Kidney (tissue), 13 donors: ENCODE measurements at regions not wholly inside any gene's neighbourhood (a gene's known extent, or its start where the extent isn't known, plus 50 kb on each side); places are given as distances from the start of the nearest gene placed in this dataset.

Source experiments
- DNase-seq, 5 donors: peaks; one replicate each; pipeline ENCODE4 v3.0.0-alpha.2; 2013 to 2020
- FAIRE-seq: peaks from 2 replicates; lab custom pipeline; 2012; peaks lifted over from hg19 to GRCh38; lab: Jason Lieb, UNC
- H3K27ac ChIP-seq, 2 donors: one replicate each; pipeline ENCODE4 v1.7.0; 2013; ENCODE audit warnings: low read depth in 2 of 2, low read length in 2 of 2, inconsistent platforms in 1 of 2
- H3K27me3 ChIP-seq: one replicate; pipeline ENCODE4 v1.7.1; 2013; ENCODE audit warnings: low read length, inconsistent platforms; ENCODE audit not compliant: control insufficient read depth, insufficient read depth
- H3K36me3 ChIP-seq, 3 donors: one replicate each; pipeline versions ENCODE4 v1.7.0 to v1.7.1; 2013; ENCODE audit warnings: low read length in 3 of 3, control low read depth in 1 of 3, inconsistent platforms in 1 of 3; ENCODE audit not compliant: insufficient read depth in 3 of 3, control insufficient read depth in 2 of 3
- H3K4me1 ChIP-seq, 3 donors: one replicate each; pipeline versions ENCODE4 v1.7.0 to v1.7.1; 2013; ENCODE audit warnings: low read length in 3 of 3, inconsistent platforms in 1 of 3, low read depth in 1 of 3; ENCODE audit not compliant: control insufficient read depth in 2 of 3, insufficient read depth in 2 of 3
- H3K4me3 ChIP-seq, 3 donors: one replicate each; pipeline versions ENCODE4 v1.7.0 to v1.8.1; 2013; ENCODE audit warnings: low read length in 3 of 3, control low read depth in 1 of 3, inconsistent platforms in 1 of 3
- H3K9ac ChIP-seq, 3 donors: one replicate each; pipeline versions ENCODE4 v1.7.0 to v1.7.1; 2013; ENCODE audit warnings: low read length in 3 of 3, control low read depth in 1 of 3, inconsistent platforms in 1 of 3
- H3K9me3 ChIP-seq, 3 donors: one replicate each; pipeline versions ENCODE4 v1.7.0 to v1.7.1; 2013; ENCODE audit warnings: low read length in 3 of 3, control low read depth in 1 of 3, inconsistent platforms in 1 of 3; ENCODE audit not compliant: control insufficient read depth in 2 of 3, insufficient read depth in 1 of 3
- intact Hi-C: fragments of 100-400 bp; cut with DNase I; formaldehyde crosslinking; loops from one replicate; pipeline ENCODE4 v1.11.1; 2022
- TF ChIP-seq, protein P1 (sequence below): IDR thresholded peaks from 3 replicates; pipeline ENCODE4 v1.5.1; 2012; ENCODE audit warnings: mild to moderate bottlenecking, moderate library complexity, borderline replicate concordance; ENCODE audit not compliant: insufficient read depth; ENCODE audit errors: extremely low read depth
- donor health status: control.
- donor health status: control.
- donor health status: control.
- donor health status: control.
- donor health status: control.
- donor health status: DM: yes; HTN: yes; CAD: no.
- donor health status: Normal renal cell carcinoma (clear cell type).

DNA sequence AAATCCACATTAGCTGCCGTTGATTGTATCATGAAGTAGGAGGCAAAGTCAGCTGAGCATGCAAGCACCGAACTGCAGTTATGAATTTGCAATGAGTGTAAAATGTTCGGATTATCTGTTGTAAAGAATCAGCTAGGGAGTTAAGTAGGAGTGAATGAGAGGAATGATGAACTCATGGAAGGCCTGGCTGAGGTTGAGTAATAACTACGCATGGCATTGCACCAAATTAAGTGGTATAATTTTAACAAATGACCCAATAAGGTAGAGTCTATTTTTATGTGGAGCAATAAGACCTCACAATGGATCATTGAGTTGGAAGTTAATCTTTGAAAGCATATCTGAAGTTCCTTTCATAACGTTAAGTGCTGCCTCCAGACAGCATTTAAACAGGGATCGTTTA, 288.2 kb upstream of the CHST9 start:
- no peak overlapping the region for H3K27ac ChIP-seq
- no peak overlapping the region for H3K9ac ChIP-seq
- peak in 1 of 5 donors; percentile 1 for DNase-seq
- no peaks in the 10 kb centered on the region for H3K9me3 ChIP-seq
- no peaks in the 10 kb centered on the region for H3K27me3 ChIP-seq
- H3K4me1 ChIP-seq, result peaks cover 0 to 6% (median 0%) of the 10 kb centered on the region in 3 donors
- FAIRE-seq, result peak; percentile 25
- no peaks in the 10 kb centered on the region for H3K36me3 ChIP-seq
- intact Hi-C loops, result no loop called here
- H3K4me3 ChIP-seq, result peak overlapping the region in 2 of 3 donors; percentile 4 to 33
- TF ChIP-seq, protein P1, sequence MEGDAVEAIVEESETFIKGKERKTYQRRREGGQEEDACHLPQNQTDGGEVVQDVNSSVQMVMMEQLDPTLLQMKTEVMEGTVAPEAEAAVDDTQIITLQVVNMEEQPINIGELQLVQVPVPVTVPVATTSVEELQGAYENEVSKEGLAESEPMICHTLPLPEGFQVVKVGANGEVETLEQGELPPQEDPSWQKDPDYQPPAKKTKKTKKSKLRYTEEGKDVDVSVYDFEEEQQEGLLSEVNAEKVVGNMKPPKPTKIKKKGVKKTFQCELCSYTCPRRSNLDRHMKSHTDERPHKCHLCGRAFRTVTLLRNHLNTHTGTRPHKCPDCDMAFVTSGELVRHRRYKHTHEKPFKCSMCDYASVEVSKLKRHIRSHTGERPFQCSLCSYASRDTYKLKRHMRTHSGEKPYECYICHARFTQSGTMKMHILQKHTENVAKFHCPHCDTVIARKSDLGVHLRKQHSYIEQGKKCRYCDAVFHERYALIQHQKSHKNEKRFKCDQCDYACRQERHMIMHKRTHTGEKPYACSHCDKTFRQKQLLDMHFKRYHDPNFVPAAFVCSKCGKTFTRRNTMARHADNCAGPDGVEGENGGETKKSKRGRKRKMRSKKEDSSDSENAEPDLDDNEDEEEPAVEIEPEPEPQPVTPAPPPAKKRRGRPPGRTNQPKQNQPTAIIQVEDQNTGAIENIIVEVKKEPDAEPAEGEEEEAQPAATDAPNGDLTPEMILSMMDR, result no peak

DNA sequence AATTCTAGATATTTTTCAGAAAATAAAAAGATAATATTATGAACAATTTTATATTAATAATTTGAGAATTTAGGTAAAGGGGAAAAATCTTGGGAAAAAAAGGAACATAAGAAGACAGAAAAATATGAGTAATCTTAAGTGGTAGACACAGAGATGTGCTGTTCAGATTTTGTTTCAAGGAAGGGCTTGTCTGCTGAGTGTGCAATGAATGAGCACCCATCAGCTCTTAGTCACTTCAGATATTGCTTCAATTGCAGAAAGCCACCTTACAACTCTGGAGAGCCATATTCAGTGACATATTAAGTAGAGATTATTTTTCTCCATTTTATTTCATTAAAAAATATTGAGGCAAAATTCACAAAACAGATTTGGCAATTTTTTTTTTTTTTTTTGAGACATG, 282.0 kb upstream of the CHST9 start:
- H3K9me3 ChIP-seq, result no peaks in the 10 kb centered on the region
- FAIRE-seq (no peak), DNase-seq (no peak)
- no peaks in the 10 kb centered on the region for H3K4me1 ChIP-seq
- no peak overlapping the region for H3K4me3 ChIP-seq
- no peaks in the 10 kb centered on the region for H3K27me3 ChIP-seq
- TF ChIP-seq, protein P1, result no peak
- H3K27ac ChIP-seq, result no peak overlapping the region
- H3K9ac ChIP-seq, result no peak overlapping the region
- intact Hi-C loops, result no loop called here
- H3K36me3 ChIP-seq, result no peaks in the 10 kb centered on the region

DNA sequence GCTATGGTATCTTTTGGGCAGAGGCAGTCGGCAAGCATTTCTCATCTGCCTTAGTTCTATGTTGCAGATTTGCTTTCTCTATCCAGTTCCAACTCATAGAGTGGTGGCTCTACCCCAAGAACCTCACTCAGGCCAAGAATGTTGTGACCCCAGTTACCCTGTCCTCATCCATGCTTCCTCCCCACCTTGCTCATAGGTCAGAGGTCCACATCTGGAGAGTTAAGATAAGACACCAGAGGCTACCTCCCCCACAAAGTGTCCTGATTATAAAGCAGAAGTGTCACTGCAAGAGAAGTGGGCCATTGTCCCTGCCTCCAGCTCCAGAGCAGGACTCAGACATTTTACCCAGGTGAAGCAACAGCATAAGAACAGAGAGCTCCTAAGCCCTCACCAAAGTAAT, 276.8 kb upstream of the CHST9 start:
- DNase-seq (no peak), FAIRE-seq (no peak)
- H3K36me3 ChIP-seq, result no peaks in the 10 kb centered on the region
- H3K4me1 ChIP-seq, result no peaks in the 10 kb centered on the region
- TF ChIP-seq, protein P1, result no peak
- no peak overlapping the region for H3K9ac ChIP-seq
- H3K9me3 ChIP-seq, result no peaks in the 10 kb centered on the region
- intact Hi-C loops, result no loop called here
- no peak overlapping the region for H3K4me3 ChIP-seq
- H3K27ac ChIP-seq, result no peak overlapping the region
- H3K27me3 ChIP-seq, result no peaks in the 10 kb centered on the region

- no peaks in the 10 kb centered on the region for H3K36me3 ChIP-seq
- intact Hi-C loops, result no loop called here
- H3K9me3 ChIP-seq, result peaks cover 0 to 2% (median 0%) of the 10 kb centered on the region in 3 donors
- no peak overlapping the region for H3K4me3 ChIP-seq
- DNase-seq, result no peak
- H3K27me3 ChIP-seq, result no peaks in the 10 kb centered on the region
- FAIRE-seq, result no peak
- no peak overlapping the region for H3K27ac ChIP-seq
- H3K9ac ChIP-seq, result no peak overlapping the region
- H3K4me1 ChIP-seq, result no peaks in the 10 kb centered on the region
- TF ChIP-seq, protein P1, result no peak
Measured at GRCh38 chr18:27449104-27449503, 264.0 kb upstream of the CHST9 start.
